ENCODE measurements at regions not wholly inside any gene's neighbourhood (a gene's known extent, or its start where the extent isn't known, plus 50 kb on each side); places are given as distances from the start of the nearest gene placed in this dataset.

DNA sequence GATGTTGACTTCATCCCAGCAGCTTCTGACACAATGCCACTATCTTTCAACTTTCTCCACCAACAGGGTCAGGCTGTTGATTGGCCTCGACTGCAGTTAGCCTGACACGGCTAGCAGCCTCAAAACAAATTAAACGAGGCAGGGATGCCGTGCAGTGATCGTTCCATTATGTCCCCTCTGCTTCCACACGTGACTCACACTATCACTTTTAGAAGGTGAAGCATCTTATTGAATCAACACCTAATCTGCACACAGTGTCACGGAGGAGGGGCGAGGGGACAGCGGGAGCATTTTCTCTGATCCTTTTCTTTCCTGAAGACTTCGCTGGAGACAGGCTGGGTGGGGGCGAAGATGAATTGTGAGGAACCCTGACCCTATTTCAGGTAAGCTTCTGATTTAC, 241.9 kb upstream of the ZNF507 start:
- Histone ChIP-seq H3K27ac (ENCODE audit: low read depth in 2 of 2, low read length in 1 of 2) (no peak overlapping the region), H3K9ac (no peak overlapping the region), H3K4me3 (ENCODE audit: low read depth in 2 of 2, low read length in 1 of 2) (no peak overlapping the region), H3K4me1 (ENCODE audit: control insufficient read depth in 1 of 2, insufficient read depth in 2 of 2, low read depth in 1 of 2, low read length in 1 of 2) (peaks cover 0 to 8% of the 10 kb centered on the region in 2 experiments; a peak in 2 of 4 replicates), H3K4me2 (no peak overlapping the region), H3K27me3 (ENCODE audit: insufficient read depth) (no peaks in the 10 kb centered on the region), H3K79me2 (ENCODE audit: insufficient read depth) (no peaks in the 10 kb centered on the region), H3K9me3 (no peaks in the 10 kb centered on the region), H3K36me3 (replicated peaks in 1 of 2; ENCODE audit: control insufficient read depth in 1 of 2, insufficient read depth in 2 of 2, low read length in 1 of 2) (no peaks in the 10 kb centered on the region), H3K9me2 (no peaks in the 10 kb centered on the region), H4K20me1 (ENCODE audit: insufficient read depth) (no peaks in the 10 kb centered on the region), H3F3A (replicated peaks; ENCODE audit: insufficient read depth) (no peaks in the 10 kb centered on the region), H2AFZ (ENCODE audit: low read depth) (no peak overlapping the region)
- TF ChIP-seq, protein P1, sequence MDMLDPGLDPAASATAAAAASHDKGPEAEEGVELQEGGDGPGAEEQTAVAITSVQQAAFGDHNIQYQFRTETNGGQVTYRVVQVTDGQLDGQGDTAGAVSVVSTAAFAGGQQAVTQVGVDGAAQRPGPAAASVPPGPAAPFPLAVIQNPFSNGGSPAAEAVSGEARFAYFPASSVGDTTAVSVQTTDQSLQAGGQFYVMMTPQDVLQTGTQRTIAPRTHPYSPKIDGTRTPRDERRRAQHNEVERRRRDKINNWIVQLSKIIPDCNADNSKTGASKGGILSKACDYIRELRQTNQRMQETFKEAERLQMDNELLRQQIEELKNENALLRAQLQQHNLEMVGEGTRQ (IDR thresholded peaks at IDR 0.05; ENCODE audit: borderline replicate concordance, low read depth, low read length): no peak
- TF ChIP-seq NRF1 (IDR thresholded peaks at IDR 0.05; ENCODE audit: low read depth, low read length): no peak
- TF ChIP-seq, protein P2, sequence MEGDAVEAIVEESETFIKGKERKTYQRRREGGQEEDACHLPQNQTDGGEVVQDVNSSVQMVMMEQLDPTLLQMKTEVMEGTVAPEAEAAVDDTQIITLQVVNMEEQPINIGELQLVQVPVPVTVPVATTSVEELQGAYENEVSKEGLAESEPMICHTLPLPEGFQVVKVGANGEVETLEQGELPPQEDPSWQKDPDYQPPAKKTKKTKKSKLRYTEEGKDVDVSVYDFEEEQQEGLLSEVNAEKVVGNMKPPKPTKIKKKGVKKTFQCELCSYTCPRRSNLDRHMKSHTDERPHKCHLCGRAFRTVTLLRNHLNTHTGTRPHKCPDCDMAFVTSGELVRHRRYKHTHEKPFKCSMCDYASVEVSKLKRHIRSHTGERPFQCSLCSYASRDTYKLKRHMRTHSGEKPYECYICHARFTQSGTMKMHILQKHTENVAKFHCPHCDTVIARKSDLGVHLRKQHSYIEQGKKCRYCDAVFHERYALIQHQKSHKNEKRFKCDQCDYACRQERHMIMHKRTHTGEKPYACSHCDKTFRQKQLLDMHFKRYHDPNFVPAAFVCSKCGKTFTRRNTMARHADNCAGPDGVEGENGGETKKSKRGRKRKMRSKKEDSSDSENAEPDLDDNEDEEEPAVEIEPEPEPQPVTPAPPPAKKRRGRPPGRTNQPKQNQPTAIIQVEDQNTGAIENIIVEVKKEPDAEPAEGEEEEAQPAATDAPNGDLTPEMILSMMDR (IDR thresholded peaks at IDR 0.05): no peak
- TF ChIP-seq, protein P3, sequence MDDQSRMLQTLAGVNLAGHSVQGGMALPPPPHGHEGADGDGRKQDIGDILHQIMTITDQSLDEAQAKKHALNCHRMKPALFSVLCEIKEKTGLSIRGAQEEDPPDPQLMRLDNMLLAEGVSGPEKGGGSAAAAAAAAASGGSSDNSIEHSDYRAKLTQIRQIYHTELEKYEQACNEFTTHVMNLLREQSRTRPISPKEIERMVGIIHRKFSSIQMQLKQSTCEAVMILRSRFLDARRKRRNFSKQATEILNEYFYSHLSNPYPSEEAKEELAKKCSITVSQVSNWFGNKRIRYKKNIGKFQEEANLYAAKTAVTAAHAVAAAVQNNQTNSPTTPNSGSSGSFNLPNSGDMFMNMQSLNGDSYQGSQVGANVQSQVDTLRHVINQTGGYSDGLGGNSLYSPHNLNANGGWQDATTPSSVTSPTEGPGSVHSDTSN (IDR thresholded peaks at IDR 0.05): no peak
- 40% methylated on average over 11 of the region's 11 CpGs for WGBS (ENCODE audit: low lambda C conversion rate)
- POLR2A ChIA-PET: no interaction called here
- CTCF ChIA-PET: no interaction called here
- DNase-seq: no peak

DNA sequence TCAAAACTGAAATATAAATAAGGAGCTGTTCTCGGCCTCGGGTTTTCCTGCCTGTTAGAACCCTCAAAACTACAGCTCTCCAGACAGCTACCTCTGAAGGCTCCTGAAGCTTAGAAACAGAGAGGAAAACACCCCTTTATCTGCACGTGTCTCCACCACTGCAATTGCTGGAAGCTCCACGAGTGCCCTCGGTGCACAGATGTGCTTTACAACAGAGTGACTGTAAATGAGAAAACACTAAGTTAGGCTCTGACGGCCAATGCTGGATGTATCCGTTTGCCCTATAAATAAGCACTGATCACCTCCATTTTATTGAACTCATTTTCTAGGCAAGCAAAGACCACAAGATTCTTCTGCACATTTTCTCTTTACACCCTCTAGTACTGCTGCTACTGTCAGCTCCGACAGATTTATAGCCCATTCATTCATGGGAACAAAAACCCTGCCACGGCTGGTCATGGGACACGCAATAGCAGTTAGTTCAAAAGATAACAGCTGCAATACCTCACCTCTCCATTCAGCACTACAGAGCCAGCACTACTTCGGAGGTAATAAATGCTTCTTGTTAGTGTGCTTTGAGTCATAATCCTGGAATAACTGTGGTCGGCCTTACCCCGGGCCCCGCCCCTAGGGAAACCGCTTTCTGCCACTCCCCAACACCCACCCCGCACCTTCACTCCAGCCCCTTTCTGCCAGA, 241.1 kb upstream of the ZNF507 start:
- H3K27me3 ChIP-seq (ENCODE audit: insufficient read depth): no peaks in the 10 kb centered on the region
- CTCF ChIA-PET: interaction anchor here (0.8 kb wide), 1 partner anchor 20 kb away, joined by 3 read pairs; no protein-coding TSS in a partner anchor
- H3K9me2 ChIP-seq: no peaks in the 10 kb centered on the region
- no peaks in the 10 kb centered on the region for H3K79me2 ChIP-seq (ENCODE audit: insufficient read depth)
- H3K4me3 ChIP-seq (ENCODE audit: low read depth in 2 of 2, low read length in 1 of 2): no peak overlapping the region
- no peak overlapping the region for H3K9ac ChIP-seq
- H3K4me1 ChIP-seq (ENCODE audit: control insufficient read depth in 1 of 2, insufficient read depth in 2 of 2, low read depth in 1 of 2, low read length in 1 of 2): peaks cover 0 to 8% of the 10 kb centered on the region in 2 experiments; a peak in 2 of 4 replicates
- H3K9me3 ChIP-seq: no peaks in the 10 kb centered on the region
- DNase-seq: no peak
- H3F3A ChIP-seq (replicated peaks; ENCODE audit: insufficient read depth): no peaks in the 10 kb centered on the region
- 39% methylated on average over 16 of the region's 16 CpGs for WGBS (ENCODE audit: low lambda C conversion rate)
- POLR2A ChIA-PET: no interaction called here
- no peak overlapping the region for H2AFZ ChIP-seq (ENCODE audit: low read depth)
- no peaks in the 10 kb centered on the region for H3K36me3 ChIP-seq (replicated peaks in 1 of 2; ENCODE audit: control insufficient read depth in 1 of 2, insufficient read depth in 2 of 2, low read length in 1 of 2)
- H3K4me2 ChIP-seq: no peak overlapping the region
- no peak overlapping the region for H3K27ac ChIP-seq (ENCODE audit: low read depth in 2 of 2, low read length in 1 of 2)
- no peaks in the 10 kb centered on the region for H4K20me1 ChIP-seq (ENCODE audit: insufficient read depth)
- TF ChIP-seq MEF2A (IDR thresholded peaks at IDR 0.05; ENCODE audit: borderline replicate concordance, low read depth) (no peak), MXI1 (IDR thresholded peaks at IDR 0.05; ENCODE audit: low read depth, low read length) (no peak), RAD21 (IDR thresholded peaks at IDR 0.05; ENCODE audit: low read length) (no peak), FOSL2 (IDR thresholded peaks at IDR 0.05; ENCODE audit: borderline replicate concordance, low read depth) (no peak), GATA2 (CRISPR knock-in tag; IDR thresholded peaks at IDR 0.05) (no peak), NRF1 (IDR thresholded peaks at IDR 0.05; ENCODE audit: low read depth, low read length) (no peak)
- TF ChIP-seq, protein P4, sequence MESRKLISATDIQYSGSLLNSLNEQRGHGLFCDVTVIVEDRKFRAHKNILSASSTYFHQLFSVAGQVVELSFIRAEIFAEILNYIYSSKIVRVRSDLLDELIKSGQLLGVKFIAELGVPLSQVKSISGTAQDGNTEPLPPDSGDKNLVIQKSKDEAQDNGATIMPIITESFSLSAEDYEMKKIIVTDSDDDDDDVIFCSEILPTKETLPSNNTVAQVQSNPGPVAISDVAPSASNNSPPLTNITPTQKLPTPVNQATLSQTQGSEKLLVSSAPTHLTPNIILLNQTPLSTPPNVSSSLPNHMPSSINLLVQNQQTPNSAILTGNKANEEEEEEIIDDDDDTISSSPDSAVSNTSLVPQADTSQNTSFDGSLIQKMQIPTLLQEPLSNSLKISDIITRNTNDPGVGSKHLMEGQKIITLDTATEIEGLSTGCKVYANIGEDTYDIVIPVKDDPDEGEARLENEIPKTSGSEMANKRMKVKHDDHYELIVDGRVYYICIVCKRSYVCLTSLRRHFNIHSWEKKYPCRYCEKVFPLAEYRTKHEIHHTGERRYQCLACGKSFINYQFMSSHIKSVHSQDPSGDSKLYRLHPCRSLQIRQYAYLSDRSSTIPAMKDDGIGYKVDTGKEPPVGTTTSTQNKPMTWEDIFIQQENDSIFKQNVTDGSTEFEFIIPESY (IDR thresholded peaks at IDR 0.05; ENCODE audit: borderline replicate concordance, low read depth): no peak
- TF ChIP-seq, protein P5, sequence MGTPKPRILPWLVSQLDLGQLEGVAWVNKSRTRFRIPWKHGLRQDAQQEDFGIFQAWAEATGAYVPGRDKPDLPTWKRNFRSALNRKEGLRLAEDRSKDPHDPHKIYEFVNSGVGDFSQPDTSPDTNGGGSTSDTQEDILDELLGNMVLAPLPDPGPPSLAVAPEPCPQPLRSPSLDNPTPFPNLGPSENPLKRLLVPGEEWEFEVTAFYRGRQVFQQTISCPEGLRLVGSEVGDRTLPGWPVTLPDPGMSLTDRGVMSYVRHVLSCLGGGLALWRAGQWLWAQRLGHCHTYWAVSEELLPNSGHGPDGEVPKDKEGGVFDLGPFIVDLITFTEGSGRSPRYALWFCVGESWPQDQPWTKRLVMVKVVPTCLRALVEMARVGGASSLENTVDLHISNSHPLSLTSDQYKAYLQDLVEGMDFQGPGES (IDR thresholded peaks at IDR 0.05; ENCODE audit: low read depth, low read length): no peak
- TF ChIP-seq, protein P3 (IDR thresholded peaks at IDR 0.05): no peak
- TF ChIP-seq, protein P1 (IDR thresholded peaks at IDR 0.05; ENCODE audit: borderline replicate concordance, low read depth, low read length): no peak

All from SK-N-SH (cell line).